ENCODE measurements at regions not wholly inside any gene's neighbourhood (a gene's known extent, or its start where the extent isn't known, plus 50 kb on each side); places are given as distances from the start of the nearest gene placed in this dataset.

GRCh38 chr9:13862654-13863053 is 451.3 kb downstream of the NFIB start:
- no peak for TF ChIP-seq CTCF (IDR thresholded peaks at IDR 0.05)
- intact Hi-C loops (cut with micrococcal nuclease): no loop called here
- no peaks in the 10 kb centered on the region for H3K27me3 Mint-ChIP-seq
- no peaks in the 10 kb centered on the region for H3K36me3 Mint-ChIP-seq (ENCODE audit: low read depth)
- H3K4me3 Mint-ChIP-seq: no peak overlapping the region
- ATAC-seq (ENCODE audit: low read depth): no peak
- no peak for DNase-seq
- POLR2A ChIA-PET: no interaction called here
- CTCF ChIA-PET: no interaction called here
- no peaks in the 10 kb centered on the region for H3K4me1 Mint-ChIP-seq
- no peak overlapping the region for H3K27ac Mint-ChIP-seq
- peaks cover 4% of the 10 kb centered on the region for H3K9me3 Mint-ChIP-seq

- no peak for DNase-seq
- intact Hi-C loops (cut with micrococcal nuclease): no loop called here
- Mint-ChIP-seq H3K27ac (no peak overlapping the region), H3K4me1 (no peaks in the 10 kb centered on the region), H3K4me3 (no peak overlapping the region), H3K27me3 (no peaks in the 10 kb centered on the region), H3K36me3 (ENCODE audit: low read depth) (no peaks in the 10 kb centered on the region), H3K9me3 (peaks cover 4% of the 10 kb centered on the region)
- POLR2A ChIA-PET: no interaction called here
- no peak for TF ChIP-seq CTCF (IDR thresholded peaks at IDR 0.05)
- no peak for ATAC-seq (ENCODE audit: low read depth)
- CTCF ChIA-PET: no interaction called here
Observed at GRCh38 chr9:13860946-13861640, 452.8 kb downstream of the NFIB start.

GRCh38 chr9:13860019-13860418 is 453.9 kb downstream of the NFIB start:
- TF ChIP-seq CTCF (IDR thresholded peaks at IDR 0.05): no peak
- no peak overlapping the region for H3K27ac Mint-ChIP-seq
- ChIA-PET POLR2A (no interaction called here), CTCF (no interaction called here)
- DNase-seq (no peak), ATAC-seq (ENCODE audit: low read depth) (no peak)
- H3K36me3 Mint-ChIP-seq (ENCODE audit: low read depth): no peaks in the 10 kb centered on the region
- no peaks in the 10 kb centered on the region for H3K27me3 Mint-ChIP-seq
- H3K4me3 Mint-ChIP-seq: no peak overlapping the region
- H3K4me1 Mint-ChIP-seq: no peaks in the 10 kb centered on the region
- H3K9me3 Mint-ChIP-seq: peaks cover 4% of the 10 kb centered on the region
- intact Hi-C loops (cut with micrococcal nuclease): no loop called here

GRCh38 chr9:13857521-13857920 is 456.4 kb downstream of the NFIB start:
- DNase-seq: no peak
- intact Hi-C loops (cut with micrococcal nuclease): no loop called here
- H3K27me3 Mint-ChIP-seq: no peaks in the 10 kb centered on the region

GRCh38 chr9:13847270-13847669 is 466.7 kb downstream of the NFIB start:
- TF ChIP-seq CTCF (IDR thresholded peaks at IDR 0.05): no peak
- no peak for ATAC-seq (ENCODE audit: low read depth)
- no peak for DNase-seq
- CTCF ChIA-PET: no interaction called here
- H3K9me3 Mint-ChIP-seq: no peaks in the 10 kb centered on the region
- no peak overlapping the region for H3K27ac Mint-ChIP-seq
- H3K27me3 Mint-ChIP-seq: no peaks in the 10 kb centered on the region
- no peak overlapping the region for H3K4me3 Mint-ChIP-seq
- intact Hi-C loops (cut with micrococcal nuclease): no loop called here
- POLR2A ChIA-PET: no interaction called here
- H3K36me3 Mint-ChIP-seq (ENCODE audit: low read depth): no peaks in the 10 kb centered on the region
- H3K4me1 Mint-ChIP-seq: no peaks in the 10 kb centered on the region

More at GRCh38 chr9:13857521-13857920, 456.4 kb downstream of the NFIB start:
- no peak for ATAC-seq (ENCODE audit: low read depth)
- ChIA-PET POLR2A (no interaction called here), CTCF (no interaction called here)
- no peak overlapping the region for H3K4me3 Mint-ChIP-seq
- TF ChIP-seq CTCF (IDR thresholded peaks at IDR 0.05): no peak
- no peaks in the 10 kb centered on the region for H3K9me3 Mint-ChIP-seq
- no peaks in the 10 kb centered on the region for H3K36me3 Mint-ChIP-seq (ENCODE audit: low read depth)
- no peaks in the 10 kb centered on the region for H3K4me1 Mint-ChIP-seq
- H3K27ac Mint-ChIP-seq: no peak overlapping the region
